NCI-H446 (cell line): ENCODE measurements at regions not wholly inside any gene's neighbourhood (a gene's known extent, or its start where the extent isn't known, plus 50 kb on each side); places are given as distances from the start of the nearest gene placed in this dataset.

Experiments
- DNase-seq, 2 experiments: peaks; one replicate each; lab custom pipeline; 2025; lab: John Stamatoyannopoulos, UW

DNA sequence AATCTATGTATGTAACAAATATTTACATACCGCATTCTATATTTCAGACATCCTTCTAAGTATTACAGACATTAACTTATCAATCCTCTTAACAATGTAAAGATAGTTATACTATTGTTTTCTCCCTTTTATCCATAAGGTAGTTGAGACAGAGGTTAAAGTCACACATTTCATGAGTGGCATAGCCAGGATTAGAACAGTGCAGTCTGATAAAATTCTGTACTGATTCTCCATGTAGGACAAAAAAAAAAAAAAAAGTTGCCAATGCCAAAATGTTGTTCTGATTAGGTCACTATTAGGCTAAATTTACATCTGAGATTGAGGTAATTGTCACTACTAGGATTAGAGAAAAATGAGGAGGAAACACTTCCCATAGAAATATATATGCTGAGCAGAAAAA is 629.2 kb downstream of the OTOL1 start:
- no peak for DNase-seq

DNA sequence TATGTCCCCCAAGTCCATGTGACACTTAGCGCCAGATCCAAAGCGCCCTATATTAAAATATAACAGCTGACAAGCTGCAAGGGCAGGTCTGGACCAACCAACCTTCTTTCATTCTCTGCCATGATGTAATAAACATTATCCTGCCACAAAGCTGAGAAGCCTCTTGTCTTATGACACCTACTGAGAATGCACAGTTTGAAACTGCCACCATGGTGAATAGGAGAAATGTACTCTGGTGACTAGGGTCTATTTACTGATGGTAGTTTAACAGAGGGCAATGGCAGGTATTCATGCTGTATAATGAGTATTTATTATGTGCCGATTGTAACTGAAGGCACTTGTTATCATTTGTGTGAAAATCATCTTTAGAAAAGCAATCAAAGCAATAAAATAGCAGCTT is 634.0 kb downstream of the OTOL1 start:
- no peak for DNase-seq

DNA sequence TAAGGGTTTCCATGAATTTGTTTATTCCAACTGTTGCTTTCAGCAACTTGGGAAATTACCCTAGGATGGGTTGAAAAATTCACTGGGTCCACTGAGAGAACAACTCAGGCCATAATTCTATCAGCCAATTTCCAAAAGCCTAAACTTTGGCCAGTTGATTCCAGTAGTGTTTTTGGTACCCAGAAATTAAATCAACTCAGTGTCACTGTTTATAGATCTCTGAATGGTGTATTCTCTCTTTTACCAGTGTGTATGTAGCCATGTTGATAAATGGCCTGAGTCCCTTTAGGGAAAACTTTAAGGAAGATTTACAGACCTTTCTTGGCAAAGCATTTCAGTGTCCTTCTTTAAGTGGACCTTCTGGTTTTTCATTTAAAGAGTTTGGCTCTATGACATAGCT is 636.4 kb downstream of the OTOL1 start:
- DNase-seq: no peak

DNA sequence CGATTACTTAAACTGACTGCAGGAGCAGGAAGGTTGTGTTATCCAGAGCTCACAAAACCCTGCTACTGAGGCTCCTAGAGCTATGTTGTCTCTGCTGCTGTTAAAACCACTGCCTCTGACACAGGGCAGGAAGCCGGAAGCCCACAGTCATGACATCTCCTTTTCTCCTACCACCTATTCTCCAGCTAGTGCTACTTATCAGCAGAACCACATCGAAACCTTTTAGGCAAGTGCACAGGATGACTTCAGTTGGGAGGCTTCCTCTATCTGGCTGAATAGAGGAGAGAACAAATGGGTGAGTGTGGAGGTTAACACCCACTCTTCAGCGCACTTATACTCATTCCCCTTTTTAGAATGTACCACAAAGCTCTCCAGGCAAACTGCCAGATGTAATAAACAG is 638.0 kb downstream of the OTOL1 start:
- DNase-seq: no peak

DNA sequence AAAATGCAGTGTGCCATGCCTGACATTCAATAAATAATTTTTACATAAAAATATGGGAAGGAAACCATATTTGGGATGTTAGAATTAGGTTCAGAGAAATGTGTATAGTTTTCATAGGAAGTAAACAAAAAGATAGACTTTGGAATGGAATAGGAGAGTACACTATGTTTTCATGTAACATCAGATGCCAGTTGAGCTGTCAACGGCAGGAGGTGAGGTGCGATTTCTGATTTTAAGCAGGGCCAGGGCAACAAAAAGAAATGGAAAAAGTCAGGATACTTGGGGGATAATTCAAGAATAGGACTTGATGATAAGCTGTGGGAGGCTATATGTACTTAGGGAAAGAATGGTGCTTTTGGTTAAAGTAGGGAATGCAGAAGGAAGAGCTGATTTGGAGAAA is 639.5 kb downstream of the OTOL1 start:
- DNase-seq: no peak

DNA sequence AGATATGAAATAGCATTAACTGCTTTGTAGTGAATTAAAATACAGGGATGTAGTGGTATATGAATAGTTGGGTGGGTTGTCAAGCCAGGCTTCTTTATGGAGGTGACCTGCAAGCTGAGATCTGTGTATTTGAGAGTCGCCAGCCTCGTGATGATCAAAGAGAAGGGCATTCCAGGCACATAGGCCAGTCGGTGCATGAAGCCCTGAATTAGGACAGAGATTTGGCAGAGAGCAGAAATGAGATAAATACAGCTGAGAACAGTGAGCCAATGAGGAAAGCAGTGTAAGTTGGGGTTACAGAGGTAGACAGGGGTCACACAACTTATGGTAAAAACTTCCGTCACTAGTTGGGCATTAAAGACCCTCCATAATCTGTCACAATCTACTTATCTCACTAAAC is 641.9 kb downstream of the OTOL1 start:
- no peak for DNase-seq

DNA sequence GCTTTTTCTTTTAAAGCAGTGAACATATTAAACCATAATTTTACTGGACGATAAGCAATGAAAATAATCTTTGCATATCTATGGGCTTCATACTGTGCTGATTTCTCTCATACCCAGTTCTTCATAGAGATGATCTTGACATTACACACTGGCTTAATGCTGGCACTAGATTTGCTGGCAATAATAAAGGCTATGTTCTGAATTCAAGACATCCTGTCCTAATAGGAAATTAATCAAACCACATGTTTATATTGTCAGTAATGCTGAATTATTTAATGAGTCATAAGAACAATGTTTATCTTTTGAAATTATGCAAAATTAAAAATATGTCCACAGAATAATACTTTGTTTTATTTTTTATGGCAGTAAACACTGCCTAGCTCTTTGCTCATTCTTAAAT is 643.2 kb downstream of the OTOL1 start:
- no peak for DNase-seq

DNA sequence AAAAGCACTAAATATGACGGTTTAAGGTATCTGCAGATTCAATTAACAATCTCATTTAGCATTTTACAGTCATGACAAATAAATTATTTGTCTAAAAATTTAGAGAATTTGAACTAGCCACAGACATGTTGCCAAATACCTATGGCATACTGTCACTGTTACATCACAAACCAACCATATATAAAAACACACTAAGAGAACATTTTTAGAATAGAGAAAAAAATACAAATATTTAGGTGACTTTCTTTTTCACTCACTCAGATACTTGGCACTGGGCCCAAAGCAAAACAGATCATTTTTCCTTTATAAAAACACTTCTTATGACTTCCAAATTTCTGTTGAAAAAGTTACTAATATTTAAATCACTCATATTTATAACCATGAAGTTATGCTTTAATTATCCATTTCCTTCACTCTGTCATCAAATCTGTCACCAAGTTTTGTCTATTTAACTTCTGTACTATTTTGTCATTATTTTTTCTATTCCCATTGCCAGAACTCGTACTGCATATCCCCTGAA is 644.7 kb downstream of the OTOL1 start:
- no peak for DNase-seq

DNA sequence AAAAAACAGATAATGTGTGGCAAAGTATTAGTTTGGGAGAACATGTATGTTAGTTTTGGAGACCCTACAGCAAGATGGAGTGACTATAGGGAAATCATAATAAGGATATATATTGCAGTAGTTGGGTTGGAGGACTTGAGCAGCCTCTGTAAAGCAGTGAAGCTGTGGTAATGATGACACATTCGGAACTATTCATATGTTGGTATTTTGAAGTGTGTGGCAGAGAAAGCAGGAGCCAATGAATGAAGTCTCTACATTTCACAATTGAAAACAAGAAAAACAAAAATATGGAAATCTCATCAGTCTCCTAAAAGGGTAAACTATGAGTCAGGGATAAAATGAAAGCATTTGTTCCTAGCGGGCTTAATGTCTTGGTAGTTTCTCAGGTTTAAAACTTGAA is 645.9 kb downstream of the OTOL1 start:
- no peak for DNase-seq

DNA sequence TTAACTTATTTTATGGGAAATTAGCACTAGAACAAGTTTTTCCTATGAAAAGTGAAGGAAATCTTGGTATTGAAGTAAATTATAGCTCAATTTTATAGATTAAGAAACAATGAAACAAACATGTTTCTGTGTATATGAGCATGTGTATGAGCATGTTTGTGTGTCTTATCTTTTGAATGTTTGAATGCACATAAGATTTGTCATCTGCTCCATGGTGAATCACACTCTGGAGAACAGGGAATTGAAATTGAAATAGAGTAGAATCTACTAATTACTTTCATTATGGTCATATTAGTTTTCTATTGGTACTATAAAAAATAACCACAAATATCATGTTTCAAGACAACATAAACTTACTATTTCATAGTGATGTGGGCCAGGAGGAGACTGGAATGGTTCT is 646.6 kb downstream of the OTOL1 start:
- no peak for DNase-seq

DNA sequence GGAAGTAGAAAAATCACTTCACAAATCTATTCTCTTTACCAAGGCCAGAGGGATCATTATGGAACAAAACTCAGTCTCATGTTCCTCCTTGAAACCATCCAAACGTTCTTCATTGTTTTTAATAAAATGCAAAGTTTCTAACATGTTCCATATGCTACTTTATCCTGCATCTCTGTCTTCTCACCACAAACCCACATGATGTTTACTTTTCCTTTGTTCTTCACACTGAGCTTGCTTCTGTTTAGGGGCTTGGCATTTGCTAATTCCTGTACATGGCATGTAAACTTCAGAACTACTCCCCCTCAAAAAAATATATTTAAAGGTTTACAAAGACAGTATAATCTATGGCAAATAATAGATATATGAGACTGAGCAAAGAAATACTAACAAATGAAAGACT is 651.4 kb downstream of the OTOL1 start:
- DNase-seq: no peak

DNA sequence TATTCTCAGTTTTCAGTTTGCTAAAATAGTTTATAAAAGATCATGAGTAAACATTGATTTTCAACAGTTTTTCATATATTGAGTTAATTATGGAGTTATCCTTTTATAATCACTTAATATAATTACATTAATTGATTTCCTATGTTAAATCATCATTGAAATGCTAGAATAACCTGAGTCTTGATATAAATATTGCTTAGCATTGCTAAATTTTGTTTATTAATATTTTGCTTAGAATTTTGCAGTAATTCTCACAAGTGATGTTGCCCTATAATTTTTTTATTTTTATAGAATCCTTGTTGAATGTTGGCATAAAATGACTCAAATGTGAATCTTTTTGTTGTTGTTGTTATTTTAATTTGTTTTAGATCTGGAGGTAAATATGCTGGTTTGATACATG is 654.2 kb downstream of the OTOL1 start:
- no peak for DNase-seq

DNA sequence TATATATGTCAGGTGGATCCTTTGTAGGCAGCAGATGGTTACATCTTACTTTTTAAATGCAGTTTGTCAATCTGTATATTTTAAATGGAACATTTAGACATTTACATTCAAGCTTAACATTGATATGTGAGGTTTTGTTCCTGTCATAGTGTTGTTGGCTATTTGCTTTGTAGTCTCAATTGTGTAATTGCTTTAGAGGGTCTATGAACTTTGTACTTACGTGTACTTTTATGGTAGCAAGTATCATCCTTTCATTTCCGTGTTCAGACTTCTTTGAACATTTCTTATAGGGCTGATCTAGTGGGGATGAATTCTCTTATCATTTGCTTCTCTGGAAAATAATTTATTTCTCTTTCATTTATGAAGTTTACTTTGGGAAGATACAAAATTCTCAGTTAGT is 656.0 kb downstream of the OTOL1 start:
- no peak for DNase-seq

DNA sequence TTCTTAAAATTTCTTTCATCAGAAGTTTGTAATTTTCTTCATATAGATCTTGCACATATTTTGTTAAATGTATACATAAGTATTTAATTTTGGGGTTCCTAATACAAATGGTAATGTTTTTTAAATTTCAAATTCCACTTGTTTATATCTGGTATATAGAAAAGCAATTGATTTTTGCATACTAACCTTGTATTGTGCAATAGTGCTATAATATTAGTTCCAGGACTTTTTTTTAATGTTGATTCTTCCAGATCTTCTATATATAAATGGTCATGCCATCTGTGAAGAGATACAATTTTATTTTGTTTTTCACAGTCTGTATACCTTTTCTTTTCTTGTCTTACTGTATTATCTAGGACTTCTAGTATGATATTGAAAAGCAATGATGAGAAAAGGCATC is 665.0 kb downstream of the OTOL1 start:
- no peak for DNase-seq

DNA sequence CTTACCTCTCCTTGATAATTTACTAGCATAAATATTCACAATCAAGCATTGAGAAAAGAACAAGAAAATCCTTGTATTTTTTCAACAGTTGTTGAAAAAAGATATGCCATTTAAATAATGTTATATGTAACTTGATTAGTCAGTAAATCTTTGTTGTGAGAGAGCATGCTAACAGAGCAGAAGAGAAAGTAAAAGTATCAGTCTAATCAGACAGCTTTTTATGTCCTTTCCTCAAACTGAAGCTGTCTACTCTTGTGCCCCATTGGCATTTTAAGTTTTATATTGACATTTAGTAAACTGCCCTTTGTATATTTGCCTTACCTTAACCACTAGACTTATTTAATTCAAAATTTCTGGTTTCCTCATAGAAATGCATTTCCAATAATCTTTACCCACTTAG is 668.7 kb downstream of the OTOL1 start:
- no peak for DNase-seq

DNA sequence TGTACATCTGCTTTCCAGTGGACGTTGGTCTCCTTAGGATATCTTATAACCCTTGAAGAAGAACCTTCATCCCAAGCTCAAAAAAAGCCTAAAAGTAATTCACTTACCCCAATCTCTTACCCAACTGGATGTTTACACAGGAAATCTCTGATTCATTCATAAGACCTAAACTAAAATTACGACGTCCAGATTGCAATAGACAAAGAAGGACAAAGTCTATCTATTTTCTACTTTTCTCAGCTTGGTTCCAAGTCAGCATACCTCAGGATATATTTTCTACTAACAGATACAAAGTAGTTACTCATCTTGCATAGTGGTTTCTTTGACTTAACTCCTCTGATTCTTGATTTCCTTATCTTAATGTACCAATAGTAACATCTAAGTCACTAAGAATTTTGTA is 669.9 kb downstream of the OTOL1 start:
- DNase-seq: no peak

DNA sequence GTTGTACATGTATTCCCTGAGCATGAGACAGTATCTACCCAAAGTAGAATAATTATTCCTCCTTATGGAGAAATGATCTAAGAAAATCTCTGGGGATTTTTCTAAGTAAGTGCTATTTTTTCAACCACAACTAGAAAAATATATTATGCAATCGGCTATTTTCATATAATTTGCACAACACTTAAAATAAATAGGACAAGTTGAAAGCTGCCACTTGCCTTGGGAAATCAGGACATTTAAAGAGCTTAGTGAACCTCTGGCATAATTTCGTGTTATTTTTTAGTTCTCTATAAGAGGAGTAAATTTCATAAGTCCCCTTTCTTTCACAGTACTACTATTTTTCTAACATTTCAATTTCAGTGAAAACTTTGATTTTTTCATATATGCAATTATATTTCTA is 672.1 kb downstream of the OTOL1 start:
- DNase-seq: no peak

DNA sequence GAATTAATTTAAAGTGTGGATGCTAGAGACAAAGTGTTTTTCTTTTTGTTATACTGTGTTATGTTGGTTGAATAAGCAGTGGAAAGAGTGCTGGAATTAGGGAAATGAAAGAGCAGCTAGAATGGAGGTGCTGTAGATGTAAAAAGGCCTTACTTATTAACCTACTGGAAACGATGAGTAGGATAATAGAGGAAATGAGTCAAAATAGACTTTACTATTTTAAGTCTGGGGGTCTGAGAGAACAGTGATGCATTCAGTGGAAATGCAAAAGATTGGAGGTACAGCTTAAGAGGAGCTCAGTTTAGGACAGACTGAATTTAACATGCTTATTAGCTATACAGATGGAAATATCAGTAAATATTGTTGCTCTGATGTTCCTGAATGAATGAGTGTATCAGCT is 674.0 kb downstream of the OTOL1 start:
- no peak for DNase-seq

DNA sequence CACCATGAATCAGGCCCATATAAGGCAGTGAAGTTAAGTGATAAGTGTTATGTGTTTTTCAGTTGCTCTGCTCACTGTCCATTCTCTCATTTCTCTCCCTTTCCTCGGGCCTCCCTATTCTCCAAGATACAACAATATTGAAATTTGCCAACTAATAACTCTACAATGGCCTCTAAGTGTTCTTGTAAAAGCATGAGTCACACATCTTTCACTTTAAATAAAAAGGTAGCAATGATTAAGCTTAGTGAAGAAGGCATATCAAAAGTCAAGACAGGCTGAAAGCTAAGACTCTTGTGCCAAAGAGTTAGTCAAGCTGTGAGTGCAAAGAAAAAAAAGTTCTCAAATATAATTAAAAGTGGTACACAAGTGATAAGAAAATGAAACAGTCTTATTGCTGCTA is 675.4 kb downstream of the OTOL1 start:
- DNase-seq: no peak

DNA sequence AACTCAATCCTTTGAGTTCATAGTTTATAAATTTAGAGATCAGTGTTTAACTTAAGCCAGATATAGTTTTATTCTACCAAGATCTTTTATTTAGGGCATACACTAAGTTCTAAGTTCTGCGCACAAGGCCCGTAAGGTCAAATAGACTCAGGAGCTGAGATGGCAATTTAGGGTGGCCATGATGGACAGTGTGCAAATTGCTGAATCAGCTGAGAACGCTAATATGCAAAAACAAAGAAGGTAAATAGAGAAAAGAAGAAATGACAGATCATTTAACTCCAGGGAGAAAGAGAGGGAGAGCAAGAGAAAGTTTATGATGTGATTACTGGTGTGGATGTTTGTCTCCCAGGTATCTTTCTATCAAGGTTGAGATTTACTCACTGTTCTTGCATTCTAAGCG is 678.5 kb downstream of the OTOL1 start:
- no peak for DNase-seq

DNA sequence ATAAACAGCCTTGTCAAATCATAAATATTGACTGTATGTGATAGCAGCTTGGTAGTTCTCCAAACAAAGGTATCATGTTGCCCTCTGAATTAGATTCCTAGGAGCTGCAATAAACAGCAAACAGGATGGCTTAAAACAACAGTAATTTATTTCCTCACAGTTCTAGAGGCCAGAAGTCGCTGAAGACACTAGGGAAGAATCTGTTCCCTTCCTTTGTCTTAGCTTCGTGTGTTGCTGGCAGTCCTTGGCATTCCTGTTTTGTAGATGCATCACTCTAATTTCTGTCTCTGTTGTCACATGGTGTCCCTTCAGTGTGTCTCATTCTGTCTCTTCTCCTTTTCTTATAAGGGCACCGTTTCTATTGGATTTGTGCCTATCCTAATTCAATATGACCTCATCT is 679.3 kb downstream of the OTOL1 start:
- DNase-seq: no peak

DNA sequence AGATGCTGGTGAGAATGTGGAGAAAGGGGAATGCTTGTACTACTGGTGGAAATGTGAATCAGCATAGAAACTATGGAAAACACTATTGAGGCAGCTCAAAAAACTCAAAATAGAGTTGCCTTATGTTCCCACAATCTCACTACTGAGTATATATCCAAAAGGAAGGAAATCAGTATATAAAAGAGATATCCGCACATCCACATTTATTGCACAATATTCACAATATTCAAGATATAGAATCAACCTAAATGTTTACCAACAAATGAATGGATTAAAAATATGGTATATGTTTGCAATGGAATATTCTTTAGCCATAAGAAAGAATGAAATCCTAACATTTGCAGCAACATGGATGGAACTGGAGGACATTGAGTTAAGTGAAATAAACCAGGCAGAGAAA is 686.8 kb downstream of the OTOL1 start:
- no peak for DNase-seq

DNA sequence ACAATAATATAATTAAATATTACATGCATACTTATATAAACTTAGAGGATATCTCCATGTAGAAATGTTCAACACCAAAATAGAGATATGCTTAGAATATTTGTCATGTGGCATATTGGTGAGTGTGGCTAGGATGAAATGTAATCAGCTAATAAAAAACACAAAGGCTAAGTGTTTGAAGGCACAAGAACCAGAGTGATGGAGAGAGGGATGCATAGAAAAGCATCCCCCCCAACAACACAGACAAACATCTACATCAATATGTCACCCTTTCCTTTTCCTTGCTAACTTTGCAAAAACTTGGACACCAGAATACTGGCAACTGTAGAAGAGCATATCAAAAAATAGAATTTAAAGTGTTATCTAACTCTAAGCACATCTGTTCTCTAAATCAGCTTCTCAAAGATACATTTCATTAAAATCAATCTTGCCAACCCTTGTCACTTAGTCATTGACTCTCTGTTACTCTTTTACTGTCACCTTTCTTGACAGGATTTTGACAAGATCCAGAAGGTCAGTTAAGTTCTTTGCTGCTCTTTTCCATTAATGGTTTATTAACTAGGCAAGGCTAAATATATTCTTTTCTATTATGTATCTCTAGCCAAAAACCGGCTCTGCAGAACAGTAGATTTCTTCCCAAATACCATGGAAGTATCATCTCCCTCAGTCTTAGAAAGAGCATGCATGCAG is 695.9 kb downstream of the OTOL1 start:
- no peak for DNase-seq
